Neuron (in vitro differentiated cells): ENCODE measurements at regions not wholly inside any gene's neighbourhood (a gene's known extent, or its start where the extent isn't known, plus 50 kb on each side); places are given as distances from the start of the nearest gene placed in this dataset.

Experiments used
- H2AFZ ChIP-seq: one replicate; pipeline ENCODE4 v1.6.1; 2013; ENCODE audit warnings: low read depth, mild to moderate bottlenecking, inconsistent platforms, low read length, moderate library complexity
- H3K27me3 ChIP-seq: one replicate; pipeline ENCODE4 v1.6.1; 2013; ENCODE audit warnings: low read length; ENCODE audit not compliant: insufficient read depth
- H3K36me3 ChIP-seq: one replicate; pipeline ENCODE4 v1.6.1; 2013; ENCODE audit warnings: low read length; ENCODE audit not compliant: insufficient read depth
- H3K4me1 ChIP-seq: one replicate; pipeline ENCODE4 v1.6.1; 2013; ENCODE audit warnings: low read length; ENCODE audit not compliant: insufficient read depth
- H3K4me3 ChIP-seq: 2 replicates; pipeline ENCODE4 v1.5.1; 2013; ENCODE audit warnings: mild to moderate bottlenecking, low read length, moderate library complexity
- H3K9me3 ChIP-seq: one replicate; pipeline ENCODE4 v1.6.1; 2013; ENCODE audit warnings: low read length

DNA sequence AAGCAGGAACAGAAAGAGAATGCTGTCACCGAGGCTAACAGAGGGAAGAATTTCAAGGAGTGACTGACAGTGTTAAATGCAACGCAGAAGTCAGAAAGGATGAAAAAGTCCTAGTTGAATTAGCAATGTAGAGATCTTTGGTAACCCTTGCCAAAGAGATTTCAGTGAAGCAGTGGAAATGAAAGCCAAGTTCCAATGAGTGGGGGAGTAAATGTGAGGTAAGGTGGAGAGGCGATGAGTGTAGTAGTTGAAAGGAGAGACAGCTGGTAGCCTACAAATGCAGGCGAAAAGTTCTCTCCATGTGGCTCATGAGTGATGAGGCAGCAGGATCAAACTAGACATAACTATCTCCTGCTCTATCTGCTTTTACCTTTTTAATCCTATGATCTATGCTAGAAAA lies 74.6 kb upstream of the IPO9 start:
- Histone ChIP-seq H3K36me3 (no peaks in the 10 kb centered on the region), H3K4me3 (no peak overlapping the region), H2AFZ (no peak overlapping the region), H3K27me3 (no peaks in the 10 kb centered on the region), H3K4me1 (peaks cover 58% of the 10 kb centered on the region), H3K9me3 (no peaks in the 10 kb centered on the region)

DNA sequence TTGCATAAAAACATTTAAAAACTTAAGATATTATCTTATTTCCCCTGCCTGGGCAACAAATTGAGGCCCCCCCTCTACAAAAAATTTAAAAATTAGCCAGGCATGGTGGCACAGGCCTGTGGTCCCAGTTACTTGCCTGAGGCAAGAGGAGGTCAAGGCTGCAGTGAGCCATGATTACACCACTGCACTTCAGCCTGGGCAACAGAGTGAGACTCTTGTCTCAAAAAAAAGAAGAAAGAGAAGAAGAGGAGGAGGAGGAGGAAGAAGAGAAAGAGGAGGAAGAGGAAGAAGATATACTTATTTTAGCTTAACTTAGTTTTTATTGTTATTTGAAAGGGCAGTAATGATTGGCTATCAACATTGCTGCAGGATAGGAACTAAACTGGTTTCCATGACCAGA lies 73.8 kb upstream of the IPO9 start:
- Histone ChIP-seq H2AFZ (no peak overlapping the region), H3K9me3 (no peaks in the 10 kb centered on the region), H3K4me3 (no peak overlapping the region), H3K4me1 (peaks cover 59% of the 10 kb centered on the region), H3K36me3 (no peaks in the 10 kb centered on the region), H3K27me3 (no peaks in the 10 kb centered on the region)

DNA sequence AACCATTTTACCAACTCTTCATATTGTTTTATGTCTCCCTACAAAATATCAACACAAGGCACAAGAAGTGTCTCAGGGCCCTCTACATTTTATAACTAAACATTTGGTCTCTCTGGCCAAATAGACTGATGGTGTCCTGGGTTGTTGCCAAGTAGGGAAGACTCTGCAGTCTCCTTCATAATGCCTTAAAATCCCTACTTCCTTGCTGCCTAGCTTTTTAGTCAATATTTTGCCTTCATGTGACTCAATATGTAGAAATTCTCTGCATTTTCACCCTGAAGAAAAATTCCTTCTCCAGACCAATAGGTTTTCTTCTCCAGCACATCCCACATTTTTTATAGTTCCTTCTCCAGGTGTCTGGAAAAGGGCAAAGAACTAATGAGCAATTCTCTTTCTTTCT lies 72.6 kb upstream of the IPO9 start:
- H3K4me3 ChIP-seq, result no peak overlapping the region
- no peaks in the 10 kb centered on the region for H3K27me3 ChIP-seq
- H3K9me3 ChIP-seq, result no peaks in the 10 kb centered on the region
- peaks cover 59% of the 10 kb centered on the region for H3K4me1 ChIP-seq
- H3K36me3 ChIP-seq, result no peaks in the 10 kb centered on the region
- H2AFZ ChIP-seq, result no peak overlapping the region

DNA sequence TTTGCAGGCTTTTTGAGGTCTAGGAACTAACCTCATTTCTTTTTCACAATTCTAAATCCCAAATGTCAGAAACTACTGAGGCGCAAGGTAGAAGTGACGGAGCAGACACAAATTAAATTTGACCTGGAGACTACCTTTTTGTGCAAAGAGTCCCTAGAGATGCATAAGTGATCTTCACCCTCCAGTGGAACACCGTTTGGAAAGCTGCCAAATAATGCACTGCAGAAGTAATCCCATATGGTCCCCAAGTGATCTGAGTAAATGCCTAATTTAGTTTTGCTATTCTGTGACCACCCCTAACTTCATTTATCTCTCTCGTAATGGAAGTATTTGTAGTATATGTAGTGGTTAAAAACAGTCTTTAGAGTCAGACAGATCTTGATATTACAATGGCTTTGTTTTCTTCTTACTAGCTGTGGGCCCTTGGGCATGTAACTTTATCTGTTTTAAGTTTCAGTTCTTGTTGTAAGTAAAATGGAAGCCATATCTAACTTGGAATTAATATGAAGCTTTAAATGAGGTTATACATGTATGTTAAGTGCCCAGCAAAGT lies 70.4 kb upstream of the IPO9 start:
- Histone ChIP-seq H3K36me3 (no peaks in the 10 kb centered on the region), H3K9me3 (no peaks in the 10 kb centered on the region), H3K4me3 (no peak overlapping the region), H2AFZ (no peak overlapping the region), H3K4me1 (peaks cover 53% of the 10 kb centered on the region), H3K27me3 (no peaks in the 10 kb centered on the region)

DNA sequence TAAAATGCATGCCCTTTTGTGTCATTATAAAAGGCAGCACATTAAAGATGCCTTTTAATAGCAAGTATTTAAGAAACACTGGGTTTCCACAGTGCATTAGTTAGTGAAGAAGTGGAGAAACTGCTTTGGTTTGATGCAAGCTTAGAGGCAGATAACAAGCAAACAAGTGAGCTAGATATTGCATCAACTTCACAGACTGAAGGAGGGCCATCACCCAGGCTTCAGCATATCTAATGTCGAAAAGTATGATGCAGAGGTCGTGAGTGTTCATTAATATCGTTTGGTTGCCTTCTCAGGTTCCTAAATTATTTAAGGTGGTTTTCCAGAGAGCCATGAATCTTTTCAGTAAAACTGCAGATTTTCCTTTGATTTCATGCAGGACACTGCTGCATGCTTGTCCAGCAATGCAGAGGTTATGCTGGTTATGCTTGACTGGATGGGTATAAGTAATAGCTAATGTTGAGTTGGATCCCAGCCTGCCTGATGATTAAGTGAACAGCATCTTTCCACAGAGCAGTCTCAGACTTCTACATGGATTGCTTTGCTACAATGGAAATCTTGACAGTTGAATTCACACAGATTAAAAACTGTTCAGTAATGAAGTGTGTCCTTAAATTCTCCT lies 69.7 kb upstream of the IPO9 start:
- no peak overlapping the region for H2AFZ ChIP-seq
- H3K4me3 ChIP-seq, result no peak overlapping the region
- H3K36me3 ChIP-seq, result no peaks in the 10 kb centered on the region
- no peaks in the 10 kb centered on the region for H3K27me3 ChIP-seq
- H3K4me1 ChIP-seq, result peaks cover 45% of the 10 kb centered on the region
- H3K9me3 ChIP-seq, result no peaks in the 10 kb centered on the region

DNA sequence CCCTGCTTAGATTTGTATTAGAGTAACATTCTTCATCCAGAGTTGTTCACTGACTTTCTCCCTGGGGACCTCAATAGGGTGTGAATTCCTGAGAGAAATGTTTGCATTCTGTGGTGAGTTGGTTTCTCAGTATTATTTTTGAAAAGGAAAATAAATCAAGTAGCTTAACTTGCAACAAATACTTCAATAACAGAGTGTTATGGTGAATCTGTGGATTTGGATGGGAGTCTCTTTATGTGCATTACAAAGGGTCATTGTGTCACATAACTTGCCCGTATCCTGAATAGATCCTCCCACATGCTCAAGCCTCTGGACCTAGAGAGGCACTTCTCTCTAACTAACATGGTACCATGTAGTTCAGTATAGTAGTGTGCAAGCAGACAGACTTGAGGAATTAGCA lies 68.4 kb upstream of the IPO9 start:
- H3K4me1 ChIP-seq, result peaks cover 42% of the 10 kb centered on the region

DNA sequence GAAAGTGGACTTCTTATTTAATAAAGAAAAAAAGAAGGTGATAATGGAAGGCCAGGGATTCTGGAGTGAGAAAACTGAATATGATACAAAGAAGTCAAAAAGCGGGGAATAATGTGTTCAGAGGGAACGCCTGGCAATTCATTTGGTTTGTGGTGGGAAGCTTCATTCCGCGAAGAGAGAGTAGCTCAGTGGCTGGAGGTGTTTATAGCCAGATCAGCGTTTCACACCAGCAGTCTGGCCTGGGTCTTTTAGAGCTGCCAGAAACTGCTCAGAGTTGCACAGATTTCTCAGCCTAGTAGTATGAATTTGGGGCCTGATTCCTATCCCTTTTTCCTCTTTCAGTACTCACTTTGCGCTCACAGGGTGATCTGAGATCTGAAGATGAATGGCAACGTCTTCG lies 67.8 kb upstream of the IPO9 start:
- Histone ChIP-seq H2AFZ (no peak overlapping the region), H3K4me3 (no peak overlapping the region), H3K36me3 (no peaks in the 10 kb centered on the region), H3K27me3 (no peaks in the 10 kb centered on the region), H3K4me1 (peaks cover 42% of the 10 kb centered on the region), H3K9me3 (peaks cover 1% of the 10 kb centered on the region)

More for the DNA sequence above, 68.4 kb upstream of the IPO9 start:
- Histone ChIP-seq H3K9me3 (no peaks in the 10 kb centered on the region), H3K4me3 (no peak overlapping the region), H2AFZ (no peak overlapping the region), H3K27me3 (no peaks in the 10 kb centered on the region), H3K36me3 (no peaks in the 10 kb centered on the region)

DNA sequence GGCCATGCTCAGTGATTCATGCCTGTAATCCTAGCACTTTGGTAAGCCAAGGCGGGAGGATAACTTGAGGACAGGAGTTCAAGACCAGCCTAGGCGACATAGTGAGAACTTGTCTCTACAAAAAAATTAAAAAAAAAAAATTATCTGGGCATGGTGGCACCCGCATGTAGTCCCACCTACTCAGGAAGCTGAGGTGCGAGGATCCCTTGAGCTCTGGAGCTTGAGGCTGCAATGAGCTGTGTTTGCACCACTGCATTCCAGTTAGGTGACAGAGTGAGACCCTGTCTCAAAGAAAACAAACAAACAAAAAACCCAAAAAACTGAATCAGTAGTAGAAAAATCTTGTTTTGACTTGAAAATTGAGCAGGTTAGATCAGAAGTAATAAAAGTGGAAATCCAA lies 67.1 kb upstream of the IPO9 start:
- Histone ChIP-seq H3K4me1 (peaks cover 42% of the 10 kb centered on the region), H3K9me3 (peaks cover 1% of the 10 kb centered on the region), H2AFZ (no peak overlapping the region), H3K36me3 (no peaks in the 10 kb centered on the region), H3K4me3 (no peak overlapping the region), H3K27me3 (no peaks in the 10 kb centered on the region)

DNA sequence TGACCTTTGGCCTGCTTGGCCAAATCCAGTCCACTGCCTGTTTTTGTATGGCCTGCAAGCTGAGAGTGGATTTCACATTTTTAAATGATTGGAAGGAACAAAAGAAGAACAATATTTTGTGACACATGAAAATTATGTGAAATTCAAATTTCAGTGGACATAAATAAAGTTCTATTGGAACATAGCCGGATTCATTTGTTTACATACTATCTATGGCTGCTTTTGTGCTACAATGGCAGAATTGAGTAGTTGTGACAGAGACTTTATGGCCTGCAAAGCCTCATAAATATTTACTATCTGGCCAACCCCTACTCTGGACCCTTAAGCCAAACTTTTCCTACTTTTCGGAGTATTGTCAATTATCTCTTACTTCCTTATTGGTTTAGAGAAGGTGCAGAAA lies 66.6 kb upstream of the IPO9 start:
- Histone ChIP-seq H3K27me3 (no peaks in the 10 kb centered on the region), H3K9me3 (peaks cover 1% of the 10 kb centered on the region), H3K36me3 (no peaks in the 10 kb centered on the region), H2AFZ (no peak overlapping the region), H3K4me1 (peaks cover 42% of the 10 kb centered on the region), H3K4me3 (no peak overlapping the region)

DNA sequence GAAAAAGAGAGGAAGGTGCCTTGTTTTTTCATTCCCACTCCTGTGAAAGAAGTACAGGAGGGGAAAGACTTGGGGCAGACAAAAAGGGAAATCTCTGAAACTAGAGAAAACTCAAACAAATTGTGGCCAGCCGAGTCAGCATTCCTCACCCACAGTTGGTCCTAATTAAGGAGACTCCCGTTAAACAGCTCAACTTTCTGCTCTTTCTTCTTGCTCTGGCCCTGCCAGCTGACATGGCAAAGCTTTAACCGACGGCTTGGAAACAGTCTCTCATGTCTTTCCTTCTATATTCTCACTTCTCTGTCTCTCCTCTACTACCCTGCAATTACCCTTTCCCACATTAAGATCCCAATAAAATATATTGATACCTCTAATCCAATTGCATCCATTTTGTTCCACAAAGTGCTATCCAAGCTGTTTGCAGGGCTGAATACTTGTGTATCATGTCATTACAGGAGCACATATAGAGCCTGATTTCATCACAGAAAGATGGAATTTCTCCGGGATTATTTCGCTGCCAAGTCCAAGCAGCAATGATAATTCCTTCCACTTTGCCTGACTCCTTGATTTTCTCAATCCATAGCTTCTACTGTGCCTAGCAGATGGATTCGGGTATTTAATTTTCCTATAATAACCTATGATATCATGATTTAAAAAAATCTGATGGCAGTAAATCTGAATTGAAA lies 65.4 kb upstream of the IPO9 start:
- H3K4me3 ChIP-seq, result no peak overlapping the region
- no peaks in the 10 kb centered on the region for H3K36me3 ChIP-seq
- peaks cover 1% of the 10 kb centered on the region for H3K9me3 ChIP-seq
- peaks cover 42% of the 10 kb centered on the region for H3K4me1 ChIP-seq
- H2AFZ ChIP-seq, result no peak overlapping the region
- no peaks in the 10 kb centered on the region for H3K27me3 ChIP-seq

DNA sequence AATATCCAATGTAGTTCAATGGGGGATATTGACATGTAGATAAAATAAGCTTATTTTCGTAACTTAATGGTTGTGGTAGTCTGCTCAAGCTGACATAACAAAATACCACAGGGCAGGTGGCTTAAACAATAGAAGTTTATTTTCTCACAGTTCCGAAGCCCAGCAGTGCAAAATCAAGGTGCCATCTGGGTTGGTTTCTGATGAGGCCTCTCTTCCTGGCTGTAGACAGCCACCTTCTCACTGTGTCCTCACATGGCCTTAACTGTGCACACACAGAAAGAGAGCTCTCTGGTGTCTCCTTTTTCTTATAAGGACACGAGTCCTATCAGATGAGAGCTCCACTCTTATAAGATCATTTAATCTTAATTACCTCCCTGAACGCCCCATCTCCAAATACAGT lies 64.8 kb upstream of the IPO9 start:
- peaks cover 36% of the 10 kb centered on the region for H3K4me1 ChIP-seq
- H2AFZ ChIP-seq, result no peak overlapping the region
- H3K9me3 ChIP-seq, result peaks cover 1% of the 10 kb centered on the region
- H3K4me3 ChIP-seq, result no peak overlapping the region
- no peaks in the 10 kb centered on the region for H3K27me3 ChIP-seq
- no peaks in the 10 kb centered on the region for H3K36me3 ChIP-seq

DNA sequence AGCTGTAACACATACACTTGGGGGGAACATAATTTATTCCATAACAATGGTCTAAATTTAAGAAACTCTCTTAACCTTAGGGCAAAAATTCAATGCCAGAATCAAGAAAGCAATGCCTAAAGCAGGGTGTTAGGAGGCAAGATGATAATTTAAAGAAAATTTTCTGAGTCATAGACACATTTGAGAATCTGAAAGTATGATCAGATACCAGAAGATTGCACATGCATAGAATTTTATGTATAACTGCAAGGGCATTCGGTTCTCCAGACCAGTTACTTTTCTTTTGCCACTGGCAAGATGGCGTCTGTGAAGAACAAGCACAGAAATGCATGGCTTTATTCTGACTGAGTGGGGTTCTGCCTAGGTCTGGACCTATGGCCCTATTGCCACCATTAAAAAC lies 64.4 kb upstream of the IPO9 start:
- H3K9me3 ChIP-seq, result peaks cover 1% of the 10 kb centered on the region
- H3K27me3 ChIP-seq, result no peaks in the 10 kb centered on the region
- H3K36me3 ChIP-seq, result no peaks in the 10 kb centered on the region
- H2AFZ ChIP-seq, result no peak overlapping the region
- H3K4me1 ChIP-seq, result peaks cover 33% of the 10 kb centered on the region
- H3K4me3 ChIP-seq, result no peak overlapping the region

DNA sequence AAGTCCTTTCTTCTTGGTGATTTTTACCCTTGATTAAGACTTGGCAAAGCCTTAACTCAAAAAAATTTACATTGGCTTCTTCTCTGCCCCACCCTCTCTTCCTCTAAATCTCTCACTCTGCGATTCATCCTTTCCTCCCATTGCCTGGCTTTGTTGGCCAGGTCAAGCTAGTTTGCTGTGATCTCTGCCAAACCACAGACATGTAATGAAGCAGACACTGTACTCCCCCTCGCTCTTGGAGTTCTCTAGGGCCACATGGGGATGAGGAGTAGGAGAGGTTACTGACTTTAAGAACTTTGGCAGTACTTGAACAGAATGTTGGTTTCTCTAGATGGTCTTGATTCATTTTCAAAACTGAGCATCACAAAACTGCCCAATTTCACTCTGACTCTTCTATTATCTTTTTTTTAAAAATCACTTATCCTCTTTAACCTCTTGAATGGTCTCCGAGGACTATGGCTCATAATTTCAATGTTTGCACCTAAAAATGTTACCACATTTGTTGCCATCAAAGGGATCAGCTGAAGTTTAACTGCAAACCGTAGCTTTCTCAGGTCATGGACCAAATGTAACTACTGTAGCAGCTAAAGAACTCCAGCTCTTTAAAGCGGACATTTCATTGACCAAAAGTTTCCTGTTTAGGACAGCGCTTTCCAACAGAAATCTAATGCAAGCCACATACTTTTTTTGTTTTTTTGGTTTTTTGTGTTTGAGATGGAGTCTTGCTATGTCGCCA lies 62.7 kb upstream of the IPO9 start:
- Histone ChIP-seq H3K9me3 (peaks cover 5% of the 10 kb centered on the region), H2AFZ (no peak overlapping the region), H3K4me3 (no peak overlapping the region), H3K27me3 (no peaks in the 10 kb centered on the region), H3K4me1 (peaks cover 16% of the 10 kb centered on the region), H3K36me3 (no peaks in the 10 kb centered on the region)
